IMR-90 (cell line): ENCODE measurements at regions not wholly inside any gene's neighbourhood (a gene's known extent, or its start where the extent isn't known, plus 50 kb on each side); places are given as distances from the start of the nearest gene placed in this dataset.

Experiments
- ATAC-seq: fragments of 200-7000 bp; cut with Tn5 transposase; 2 replicates; pipeline ENCODE4 v1.9.1; 2020; ENCODE audit warnings: low read depth, mild to moderate bottlenecking, moderate library complexity
- BruUV-seq: library from RNA; stranded (reverse); fragments of 400-500 nt; replicated peaks from 2 replicates; lab custom pipeline; 2021; lab: Mats Ljungman, UMichigan
- CTCF ChIA-PET: fragments of 300-600 bp; formaldehyde crosslinking; extraction: SDS; loops from one replicate; lab custom pipeline; 2021; ENCODE audit warnings: antibody characterized with exemption; lab: Yijun Ruan, JAX
- POLR2A ChIA-PET: fragments of 300-600 bp; sonication (Branson Sonifier 250); formaldehyde crosslinking; loops from one replicate; lab custom pipeline; 2022; ENCODE audit warnings: antibody characterized with exemption; ENCODE audit not compliant: unreplicated experiment; lab: Charles Lee
- DNase-seq: peaks from one replicate; pipeline ENCODE4 v3.0.0; 2013
- H2AFZ ChIP-seq: replicated peaks from 2 replicates; pipeline ENCODE3; 2013; ENCODE audit warnings: low read length, mild to moderate bottlenecking; ENCODE audit not compliant: poor library complexity
- H2AK5ac ChIP-seq: 2 replicates; pipeline ENCODE4 v1.6.1; 2013; ENCODE audit warnings: low read depth, low read length, inconsistent platforms
- H2AK9ac ChIP-seq: replicated peaks from 2 replicates; pipeline ENCODE3; 2013; ENCODE audit warnings: mild to moderate bottlenecking, low read depth, low read length, moderate library complexity; ENCODE audit not compliant: poor library complexity
- H2BK120ac ChIP-seq: 2 replicates; pipeline ENCODE4 v1.6.1; 2013; ENCODE audit warnings: low read depth, low read length, inconsistent platforms
- H2BK15ac ChIP-seq: 3 replicates; pipeline ENCODE4 v1.6.1; 2013; ENCODE audit warnings: low read depth, low read length, inconsistent platforms
- H2BK20ac ChIP-seq: 2 replicates; pipeline ENCODE4 v1.6.1; 2013; ENCODE audit warnings: low read depth, mild to moderate bottlenecking, inconsistent platforms, low read length, moderate library complexity
- H2BK5ac ChIP-seq: 2 replicates; pipeline ENCODE4 v1.6.1; 2013; ENCODE audit warnings: mild to moderate bottlenecking, low read depth, low read length, inconsistent platforms; ENCODE audit not compliant: poor library complexity, severe bottlenecking
- H3K14ac ChIP-seq: replicated peaks from 2 replicates; pipeline ENCODE4 v1.6.1; 2013; ENCODE audit warnings: low read depth, low read length, inconsistent platforms
- H3K18ac ChIP-seq: 2 replicates; pipeline ENCODE4 v1.6.1; 2013; ENCODE audit warnings: low read depth, low read length, control low read depth
- H3K23ac ChIP-seq: 2 replicates; pipeline ENCODE4 v1.6.1; 2013; ENCODE audit warnings: low read depth, low read length, inconsistent platforms
- H3K27ac ChIP-seq: 2 replicates; pipeline ENCODE4 v1.5.1; 2013; ENCODE audit warnings: mild to moderate bottlenecking, control low read depth, low read length; ENCODE audit not compliant: insufficient read depth
- H3K27me3 ChIP-seq: 2 replicates; pipeline ENCODE4 v1.6.1; 2013; ENCODE audit warnings: low read length; ENCODE audit not compliant: control insufficient read depth, insufficient read depth
- H3K36me3 ChIP-seq: 2 replicates; pipeline ENCODE4 v1.6.1; 2013; ENCODE audit warnings: low read length, mixed read lengths; ENCODE audit not compliant: control insufficient read depth, insufficient read depth
- H3K4ac ChIP-seq: 2 replicates; pipeline ENCODE4 v1.6.1; 2013; ENCODE audit warnings: low read depth, low read length, inconsistent platforms
- H3K4me1 ChIP-seq: 2 replicates; pipeline ENCODE4 v1.6.1; 2013; ENCODE audit warnings: low read length, mixed read lengths; ENCODE audit not compliant: control insufficient read depth, insufficient read depth
- H3K4me2 ChIP-seq: 2 replicates; pipeline ENCODE4 v1.6.1; 2013; ENCODE audit warnings: low read depth, mild to moderate bottlenecking, control low read depth, low read length, moderate library complexity
- H3K4me3 ChIP-seq: 2 replicates; pipeline ENCODE4 v1.5.1; 2013; ENCODE audit warnings: low read depth, mild to moderate bottlenecking, control low read depth, low read length, moderate library complexity; ENCODE audit not compliant: insufficient read depth
- H3K56ac ChIP-seq: 2 replicates; pipeline ENCODE4 v1.6.1; 2013; ENCODE audit warnings: low read length, inconsistent platforms; ENCODE audit not compliant: insufficient read depth; ENCODE audit errors: extremely low read depth
- H3K79me1 ChIP-seq, 2 experiments: 2 replicates each; pipeline ENCODE4 v1.6.1; 2013; ENCODE audit warnings: low read length in 2 of 2, inconsistent platforms in 1 of 2, low read depth in 1 of 2
- H3K9ac ChIP-seq: 2 replicates; pipeline ENCODE4 v1.6.1; 2013; ENCODE audit warnings: low read depth, low read length, control low read depth
- H3K9me1 ChIP-seq: 2 replicates; pipeline ENCODE4 v1.6.1; 2013; ENCODE audit warnings: low read length, inconsistent platforms; ENCODE audit not compliant: insufficient read depth
- H3K9me3 ChIP-seq: 2 replicates; pipeline ENCODE4 v1.6.1; 2013; ENCODE audit warnings: low read length; ENCODE audit not compliant: control insufficient read depth, insufficient read depth
- H4K20me1 ChIP-seq: 2 replicates; pipeline ENCODE4 v1.6.1; 2013; ENCODE audit warnings: low read length, inconsistent platforms; ENCODE audit not compliant: insufficient read depth
- H4K5ac ChIP-seq: 2 replicates; pipeline ENCODE4 v1.6.1; 2013; ENCODE audit warnings: mild to moderate bottlenecking, low read depth, low read length, control low read depth
- H4K8ac ChIP-seq, 2 experiments: 2 replicates each; pipeline ENCODE4 v1.6.1; 2013; ENCODE audit warnings: low read depth in 2 of 2, low read length in 2 of 2, control low read depth in 1 of 2, inconsistent platforms in 1 of 2
- H4K91ac ChIP-seq: 2 replicates; pipeline ENCODE4 v1.6.1; 2013; ENCODE audit warnings: low read depth, low read length, inconsistent platforms; ENCODE audit not compliant: insufficient read depth
- BHLHE40 ChIP-seq: fragments of 150-350 bp; IDR thresholded peaks from 2 replicates; pipeline ENCODE4 v1.6.1; 2016; ENCODE audit warnings: mild to moderate bottlenecking, low read depth, low read length
- CHD1 ChIP-seq: IDR thresholded peaks from 2 replicates; pipeline ENCODE4 v1.6.1; 2012; ENCODE audit warnings: low read depth, low read length, improper control_type of control experiment
- FOS ChIP-seq: fragments of 150-350 bp; IDR thresholded peaks from 2 replicates; pipeline ENCODE4 v1.6.1; 2016; ENCODE audit warnings: low read depth, low read length
- MAFK ChIP-seq: IDR thresholded peaks from 2 replicates; pipeline ENCODE4 v1.6.1; 2012; ENCODE audit warnings: low read depth, low read length, improper control_type of control experiment
- MAZ ChIP-seq: IDR thresholded peaks from 2 replicates; pipeline ENCODE4 v1.6.1; 2012; ENCODE audit warnings: low read depth, mild to moderate bottlenecking, low read length, improper control_type of control experiment, moderate library complexity, borderline replicate concordance
- NFE2L2 ChIP-seq: fragments of 150-350 bp; IDR thresholded peaks from 2 replicates; pipeline ENCODE4 v1.6.1; 2016; ENCODE audit warnings: low read depth, mild to moderate bottlenecking, low read length
- RCOR1 ChIP-seq: IDR thresholded peaks from 2 replicates; pipeline ENCODE4 v1.6.1; 2012; ENCODE audit warnings: mild to moderate bottlenecking, low read length, improper control_type of control experiment; ENCODE audit not compliant: insufficient replicate concordance
- RFX5 ChIP-seq: IDR thresholded peaks from 2 replicates; pipeline ENCODE4 v1.8.0; 2012; ENCODE audit warnings: low read depth, mild to moderate bottlenecking, low read length, moderate library complexity
- SMC3 ChIP-seq: fragments of 150-350 bp; IDR thresholded peaks from 2 replicates; pipeline ENCODE4 v1.6.1; 2016; ENCODE audit warnings: low read depth, mild to moderate bottlenecking, antibody characterized with exemption, low read length, moderate library complexity
- WGBS, 2 experiments: methylation state at CpG; one replicate each; pipeline versions ENCODE4 v1.1.5 to v1.1.7; 2013; ENCODE audit warnings: missing lambda C conversion rate in 2 of 2; ENCODE audit not compliant: insufficient read length in 1 of 2; ENCODE audit errors: extremely low coverage in 2 of 2; 5-methylcytosine and 5-hydroxymethylcytosine counted together
- dilution Hi-C: fragments of 300-500 bp; cut with HindIII; formaldehyde crosslinking; loops from one replicate; pipeline ENCODE4 v1.14.3; 2018; ENCODE audit warnings: low sequenced_read_pairs; ENCODE audit not compliant: unreplicated experiment
- in situ Hi-C: fragments of 300-500 bp; cut with MboI; formaldehyde crosslinking; loops from 3 replicates; pipeline ENCODE4 v1.14.3; 2019; ENCODE audit warnings: low sequenced_read_pairs, inconsistent platforms, mixed read lengths
- intact Hi-C: fragments of 100-400 bp; cut with micrococcal nuclease; formaldehyde crosslinking; loops from 2 replicates; pipeline ENCODE4 v1.10.0; 2022
- TF ChIP-seq, protein P1 (sequence below): conservative IDR thresholded peaks from 2 replicates; pipeline ENCODE4 v1.5.1; 2012; ENCODE audit warnings: mild to moderate bottlenecking, low read depth, low read length, improper control_type of control experiment

- no peak overlapping the region for H3K14ac ChIP-seq
- H4K91ac ChIP-seq, result no peak overlapping the region
- H3K23ac ChIP-seq, result no peak overlapping the region
- no peaks in the 10 kb centered on the region for H3K4me1 ChIP-seq
- no peak for ATAC-seq
- no peaks in the 10 kb centered on the region for H3K36me3 ChIP-seq
- no peak overlapping the region for H2BK15ac ChIP-seq
- H2BK20ac ChIP-seq, result no peak overlapping the region
- no peak overlapping the region for H3K56ac ChIP-seq
- H2BK5ac ChIP-seq, result no peak overlapping the region
- in situ Hi-C loops (no loop called here), intact Hi-C loops (no loop called here), dilution Hi-C loops (no loop called here)
- H3K9me3 ChIP-seq, result no peaks in the 10 kb centered on the region
- H3K18ac ChIP-seq, result no peak overlapping the region
- ChIA-PET POLR2A (no interaction called here), CTCF (no interaction called here)
- peak overlapping the region; percentile 44 for H2AFZ ChIP-seq
- no peak overlapping the region for H2AK5ac ChIP-seq
- DNase-seq, result no peak
- H3K79me1 ChIP-seq, result no peaks in the 10 kb centered on the region
- BruUV-seq, result no TSS peak
- no peak overlapping the region for H3K4ac ChIP-seq
- no peak overlapping the region for H3K9ac ChIP-seq
- no peaks in the 10 kb centered on the region for H4K20me1 ChIP-seq
- no peak overlapping the region for H3K4me2 ChIP-seq
- WGBS, 2 experiments, result no CpG with 5 or more reads among the region's 5 CpGs
- no peak overlapping the region for H3K4me3 ChIP-seq
- no peak overlapping the region for H2AK9ac ChIP-seq
- no peak overlapping the region for H2BK120ac ChIP-seq
- H3K27ac ChIP-seq, result no peak overlapping the region
- no peak overlapping the region for H4K5ac ChIP-seq
- H3K9me1 ChIP-seq, result no peaks in the 10 kb centered on the region
- H3K27me3 ChIP-seq, result peaks cover 11% of the 10 kb centered on the region
- TF ChIP-seq CHD1 (no peak), MAZ (no peak), NFE2L2 (no peak), BHLHE40 (no peak), RFX5 (no peak), MAFK (no peak), SMC3 (no peak), FOS (no peak), RCOR1 (no peak)
- TF ChIP-seq, protein P1, sequence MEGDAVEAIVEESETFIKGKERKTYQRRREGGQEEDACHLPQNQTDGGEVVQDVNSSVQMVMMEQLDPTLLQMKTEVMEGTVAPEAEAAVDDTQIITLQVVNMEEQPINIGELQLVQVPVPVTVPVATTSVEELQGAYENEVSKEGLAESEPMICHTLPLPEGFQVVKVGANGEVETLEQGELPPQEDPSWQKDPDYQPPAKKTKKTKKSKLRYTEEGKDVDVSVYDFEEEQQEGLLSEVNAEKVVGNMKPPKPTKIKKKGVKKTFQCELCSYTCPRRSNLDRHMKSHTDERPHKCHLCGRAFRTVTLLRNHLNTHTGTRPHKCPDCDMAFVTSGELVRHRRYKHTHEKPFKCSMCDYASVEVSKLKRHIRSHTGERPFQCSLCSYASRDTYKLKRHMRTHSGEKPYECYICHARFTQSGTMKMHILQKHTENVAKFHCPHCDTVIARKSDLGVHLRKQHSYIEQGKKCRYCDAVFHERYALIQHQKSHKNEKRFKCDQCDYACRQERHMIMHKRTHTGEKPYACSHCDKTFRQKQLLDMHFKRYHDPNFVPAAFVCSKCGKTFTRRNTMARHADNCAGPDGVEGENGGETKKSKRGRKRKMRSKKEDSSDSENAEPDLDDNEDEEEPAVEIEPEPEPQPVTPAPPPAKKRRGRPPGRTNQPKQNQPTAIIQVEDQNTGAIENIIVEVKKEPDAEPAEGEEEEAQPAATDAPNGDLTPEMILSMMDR, result no peak
- H4K8ac ChIP-seq, result no peak overlapping the region
Measured at GRCh38 chr12:5376591-5377207, 55.2 kb upstream of the NTF3 start.
